ENCODE measurements at regions not wholly inside any gene's neighbourhood (a gene's known extent, or its start where the extent isn't known, plus 50 kb on each side); places are given as distances from the start of the nearest gene placed in this dataset.

- DNase-seq (ENCODE audit: low spot score) = no peak
Measured at GRCh38 chr16:79790854-79791253, 190.3 kb upstream of the MAF start.

- no peak for DNase-seq (ENCODE audit: low spot score)
Measured at GRCh38 chr16:79788949-79789348, 188.4 kb upstream of the MAF start.

- no peak for DNase-seq (ENCODE audit: low spot score)
Measured at GRCh38 chr16:79786389-79786788, 185.9 kb upstream of the MAF start.

- DNase-seq (ENCODE audit: low spot score) = no peak
Measured at GRCh38 chr16:79784007-79784406, 183.5 kb upstream of the MAF start.

- no peak for DNase-seq (ENCODE audit: low spot score)
Measured at GRCh38 chr16:79777679-79778078, 177.1 kb upstream of the MAF start.

GRCh38 chr16:79776243-79776847 is 175.8 kb upstream of the MAF start:
- DNase-seq (ENCODE audit: low spot score) = no peak

GRCh38 chr16:79772784-79773183 is 172.2 kb upstream of the MAF start:
- no peak for DNase-seq (ENCODE audit: low spot score)

- DNase-seq (ENCODE audit: low spot score) = no peak
Measured at GRCh38 chr16:79772048-79772447, 171.5 kb upstream of the MAF start.

- peak; percentile 83 for DNase-seq (ENCODE audit: low spot score)
Measured at GRCh38 chr16:79770244-79771064, 169.9 kb upstream of the MAF start.

- DNase-seq (ENCODE audit: low spot score) = no peak
Measured at GRCh38 chr16:79769928-79770243, 169.3 kb upstream of the MAF start.

GRCh38 chr16:79769270-79769927 is 168.9 kb upstream of the MAF start:
- DNase-seq (ENCODE audit: low spot score) = no peak

GRCh38 chr16:79768276-79768970 is 167.9 kb upstream of the MAF start:
- DNase-seq (ENCODE audit: low spot score) = peak; percentile 46

GRCh38 chr16:79767421-79768275 is 167.1 kb upstream of the MAF start:
- peak; percentile 35 for DNase-seq (ENCODE audit: low spot score)

GRCh38 chr16:79765901-79766394 is 165.4 kb upstream of the MAF start:
- no peak for DNase-seq (ENCODE audit: low spot score)

- DNase-seq (ENCODE audit: low spot score) = no peak
Measured at GRCh38 chr16:79765431-79765830, 164.9 kb upstream of the MAF start.

GRCh38 chr16:79764415-79765110 is 164.0 kb upstream of the MAF start:
- no peak for DNase-seq (ENCODE audit: low spot score)

GRCh38 chr16:79762217-79762616 is 161.7 kb upstream of the MAF start:
- DNase-seq (ENCODE audit: low spot score) = no peak

- DNase-seq (ENCODE audit: low spot score) = no peak
Measured at GRCh38 chr16:79758615-79759346, 158.2 kb upstream of the MAF start.

GRCh38 chr16:79757968-79758367 is 157.4 kb upstream of the MAF start:
- DNase-seq (ENCODE audit: low spot score) = no peak

- no peak for DNase-seq (ENCODE audit: low spot score)
Measured at GRCh38 chr16:79757163-79757562, 156.6 kb upstream of the MAF start.
